Heart left ventricle (tissue), 16 donors: ENCODE measurements at regions not wholly inside any gene's neighbourhood (a gene's known extent, or its start where the extent isn't known, plus 50 kb on each side); places are given as distances from the start of the nearest gene placed in this dataset.

Experiments
- ATAC-seq, 4 donors: fragments of 200-7000 bp; cut with Tn5 transposase; one replicate each; pipeline ENCODE4 v1.9.1; 2020 to 2022; ENCODE audit warnings: moderate library complexity in 4 of 4, mild to moderate bottlenecking in 3 of 4, moderate number of reproducible peaks in 1 of 4
- DNase-seq, 5 donors: peaks; one replicate each; pipeline ENCODE4 v3.0.0-alpha.2; 2020
- H3K27ac ChIP-seq, 12 donors: fragments of 200-600 bp; sonication (generic) in 4 of 12; one replicate each; pipeline versions ENCODE4 v1.5.0 to v1.8.0; 2016 to 2022; ENCODE audit warnings: mild to moderate bottlenecking in 2 of 12
- H3K27me3 ChIP-seq, 9 donors: fragments of 200-600 bp; sonication (generic) in 2 of 9; one replicate each; pipeline versions ENCODE4 v1.5.1 to v1.8.0; 2016 to 2022; ENCODE audit warnings: mild to moderate bottlenecking in 3 of 9
- H3K36me3 ChIP-seq, 9 donors: fragments of 200-600 bp; sonication (generic) in 2 of 9; one replicate each; pipeline versions ENCODE4 v1.5.0 to v1.8.0; 2018 to 2022; ENCODE audit warnings: mild to moderate bottlenecking in 2 of 9
- H3K4me1 ChIP-seq, 12 donors: fragments of 200-600 bp; sonication (generic) in 4 of 12; one replicate each; pipeline versions ENCODE4 v1.5.0 to v1.8.0; 2016 to 2022; ENCODE audit warnings: mild to moderate bottlenecking in 3 of 12
- H3K4me3 ChIP-seq, 12 donors: fragments of 200-600 bp; sonication (generic) in 4 of 12; one replicate each; pipeline versions ENCODE4 v1.5.0 to v1.8.0; 2017 to 2022; ENCODE audit warnings: mild to moderate bottlenecking in 9 of 12, moderate library complexity in 4 of 12
- H3K9me3 ChIP-seq, 12 donors: fragments of 200-600 bp; sonication (generic) in 4 of 12; one replicate each; pipeline versions ENCODE4 v1.5.0 to v1.8.0; 2016 to 2022; ENCODE audit warnings: mild to moderate bottlenecking in 1 of 12
- CTCF ChIP-seq, 12 donors: fragments of 200-600 bp; sonication (generic) in 4 of 12; IDR thresholded peaks; one replicate each; pipeline versions ENCODE4 v1.5.0 to v1.8.0; 2018 to 2022; ENCODE audit warnings: antibody characterized with exemption in 12 of 12, mild to moderate bottlenecking in 5 of 12
- POLR2A ChIP-seq, 2 donors: fragments of 450-650 bp; IDR thresholded peaks; one replicate each; pipeline ENCODE4 v1.6.1; 2017; ENCODE audit warnings: antibody characterized with exemption in 2 of 2, mild to moderate bottlenecking in 2 of 2, moderate library complexity in 2 of 2
- WGBS, 4 donors: extraction: QIAGEN DNeasy Blood & Tissue Kit in 2 of 4; methylation state at CpG; one replicate each; pipeline versions ENCODE4 v1.1.5 to v1.1.7; 2013 to 2018; 5-methylcytosine and 5-hydroxymethylcytosine counted together
- intact Hi-C, 10 donors: fragments of 100-400 bp; cut with DNase I; formaldehyde crosslinking; loops; one replicate each; pipeline versions ENCODE4 v1.11.1 to v1.14.2; 2022
- donor health status: ischemic (EF 13 %, LVEDD 7.1; RV severe dilation, severe dysfunction).
- donor health status: healthy with polysubstance abuse.
- donor health status: DM: no; HTN: yes; CAD: no.
- donor health status: DM: no; HTN: no; CAD: no.
- donor health status: ischemic (EF 25% LVEDD 6.9; RV normal size, moderate dysfunction).
- donor health status: ischemic (EF 25% LVEDD 5.7; RV mildly dilated, moderate dysfunction).
- donor health status: healthy.
- donor health status: DM: yes; HTN: yes; CAD: no.
- donor health status: ischemic (EF 35%, LVEDD 5.7; RV mildly dilated, moderate dysfunction).
- donor health status: nonischemic (EF 11% LVEDD 7.7; RV severe dilation, severe dysfunction).
- donor health status: DM: yes; HTN: yes; CAD: no.
- donor health status: PGD.
- donor health status: ischemic (EF 29% LVEDD 5.4; RV normal size, mild dysfunction).
- donor health status: nonischemic (EF 23%, LVEDD 6.1; RV moderate dilation, normal function).

- Histone ChIP-seq H3K27ac (no peak overlapping the region), H3K4me3 (no peak overlapping the region), H3K36me3 (no peaks in the 10 kb centered on the region), H3K4me1 (no peaks in the 10 kb centered on the region), H3K9me3 (no peaks in the 10 kb centered on the region), H3K27me3 (no peaks in the 10 kb centered on the region)
- ATAC-seq (no peak), DNase-seq (no peak)
- 53 to 63% (median 61%) methylated on average over 8 of the region's 8 CpGs for WGBS, 4 donors
- intact Hi-C loops, result no loop called here
- no peak for TF ChIP-seq POLR2A (IDR thresholded peaks at IDR 0.05)
- TF ChIP-seq CTCF (IDR thresholded peaks at IDR 0.05), result no peak
These were observed 621.5 kb upstream of the CDH4 start for GRCh38 chr20:60630609-60631008.

- DNase-seq, result no peak
- Histone ChIP-seq H3K4me1 (no peaks in the 10 kb centered on the region), H3K4me3 (no peak overlapping the region), H3K9me3 (no peaks in the 10 kb centered on the region), H3K36me3 (no peaks in the 10 kb centered on the region), H3K27ac (no peak overlapping the region), H3K27me3 (no peaks in the 10 kb centered on the region)
- TF ChIP-seq CTCF (IDR thresholded peaks at IDR 0.05) (no peak), POLR2A (IDR thresholded peaks at IDR 0.05) (no peak)
- WGBS, 4 donors, result 81 to 86% (median 86%) methylated on average over 9 of the region's 9 CpGs
- intact Hi-C loops, result no loop called here
- ATAC-seq, result no peak
These were observed 620.3 kb upstream of the CDH4 start for GRCh38 chr20:60631585-60632287.

- H3K27me3 ChIP-seq, result no peaks in the 10 kb centered on the region
- H3K27ac ChIP-seq, result peak overlapping the region in 1 of 12 donors; percentile 15
- DNase-seq (no peak), ATAC-seq (peak; percentile 20 to 88 (median 76))
- no peak overlapping the region for H3K4me3 ChIP-seq
- H3K4me1 ChIP-seq, result no peaks in the 10 kb centered on the region
- no peaks in the 10 kb centered on the region for H3K36me3 ChIP-seq
- WGBS, 4 donors, result 57 to 76% (median 69%) methylated on average over 8 of the region's 8 CpGs
- no peak for TF ChIP-seq CTCF (IDR thresholded peaks at IDR 0.05)
- intact Hi-C loops, result no loop called here
- H3K9me3 ChIP-seq, result no peaks in the 10 kb centered on the region
These were observed 619.4 kb upstream of the CDH4 start for GRCh38 chr20:60632391-60633262.

GRCh38 chr20:60634491-60635172, 617.4 kb upstream of the CDH4 start:
- Histone ChIP-seq H3K9me3 (no peaks in the 10 kb centered on the region), H3K27me3 (no peaks in the 10 kb centered on the region), H3K4me1 (no peaks in the 10 kb centered on the region), H3K4me3 (no peak overlapping the region), H3K36me3 (no peaks in the 10 kb centered on the region), H3K27ac (no peak overlapping the region)
- TF ChIP-seq POLR2A (IDR thresholded peaks at IDR 0.05) (no peak), CTCF (IDR thresholded peaks at IDR 0.05) (no peak)
- DNase-seq, result no peak
- WGBS, 4 donors, result 86 to 90% (median 88%) methylated on average over 19 of the region's 19 CpGs
- intact Hi-C loops, result no loop called here
- ATAC-seq, result no peak
